IMR-90 (cell line): ENCODE measurements at regions not wholly inside any gene's neighbourhood (a gene's known extent, or its start where the extent isn't known, plus 50 kb on each side); places are given as distances from the start of the nearest gene placed in this dataset.

Experiments used
- ATAC-seq: fragments of 200-7000 bp; cut with Tn5 transposase; 2 replicates; pipeline ENCODE4 v1.9.1; 2020; ENCODE audit warnings: low read depth, mild to moderate bottlenecking, moderate library complexity
- BruUV-seq: library from RNA; stranded (reverse); fragments of 400-500 nt; replicated peaks from 2 replicates; lab custom pipeline; 2021; lab: Mats Ljungman, UMichigan
- CTCF ChIA-PET: fragments of 300-600 bp; formaldehyde crosslinking; extraction: SDS; loops from one replicate; lab custom pipeline; 2021; ENCODE audit warnings: antibody characterized with exemption; lab: Yijun Ruan, JAX
- POLR2A ChIA-PET: fragments of 300-600 bp; sonication (Branson Sonifier 250); formaldehyde crosslinking; loops from one replicate; lab custom pipeline; 2022; ENCODE audit warnings: antibody characterized with exemption; ENCODE audit not compliant: unreplicated experiment; lab: Charles Lee
- DNase-seq: peaks from one replicate; pipeline ENCODE4 v3.0.0; 2013
- H2AFZ ChIP-seq: replicated peaks from 2 replicates; pipeline ENCODE3; 2013; ENCODE audit warnings: low read length, mild to moderate bottlenecking; ENCODE audit not compliant: poor library complexity
- H2AK5ac ChIP-seq: 2 replicates; pipeline ENCODE4 v1.6.1; 2013; ENCODE audit warnings: low read depth, low read length, inconsistent platforms
- H2AK9ac ChIP-seq: replicated peaks from 2 replicates; pipeline ENCODE3; 2013; ENCODE audit warnings: mild to moderate bottlenecking, low read depth, low read length, moderate library complexity; ENCODE audit not compliant: poor library complexity
- H2BK120ac ChIP-seq: 2 replicates; pipeline ENCODE4 v1.6.1; 2013; ENCODE audit warnings: low read depth, low read length, inconsistent platforms
- H2BK15ac ChIP-seq: 3 replicates; pipeline ENCODE4 v1.6.1; 2013; ENCODE audit warnings: low read depth, low read length, inconsistent platforms
- H2BK20ac ChIP-seq: 2 replicates; pipeline ENCODE4 v1.6.1; 2013; ENCODE audit warnings: low read depth, mild to moderate bottlenecking, inconsistent platforms, low read length, moderate library complexity
- H2BK5ac ChIP-seq: 2 replicates; pipeline ENCODE4 v1.6.1; 2013; ENCODE audit warnings: mild to moderate bottlenecking, low read depth, low read length, inconsistent platforms; ENCODE audit not compliant: poor library complexity, severe bottlenecking
- H3K14ac ChIP-seq: replicated peaks from 2 replicates; pipeline ENCODE4 v1.6.1; 2013; ENCODE audit warnings: low read depth, low read length, inconsistent platforms
- H3K18ac ChIP-seq: 2 replicates; pipeline ENCODE4 v1.6.1; 2013; ENCODE audit warnings: low read depth, low read length, control low read depth
- H3K23ac ChIP-seq: 2 replicates; pipeline ENCODE4 v1.6.1; 2013; ENCODE audit warnings: low read depth, low read length, inconsistent platforms
- H3K27ac ChIP-seq: 2 replicates; pipeline ENCODE4 v1.5.1; 2013; ENCODE audit warnings: mild to moderate bottlenecking, control low read depth, low read length; ENCODE audit not compliant: insufficient read depth
- H3K27me3 ChIP-seq: 2 replicates; pipeline ENCODE4 v1.6.1; 2013; ENCODE audit warnings: low read length; ENCODE audit not compliant: control insufficient read depth, insufficient read depth
- H3K36me3 ChIP-seq: 2 replicates; pipeline ENCODE4 v1.6.1; 2013; ENCODE audit warnings: low read length, mixed read lengths; ENCODE audit not compliant: control insufficient read depth, insufficient read depth
- H3K4ac ChIP-seq: 2 replicates; pipeline ENCODE4 v1.6.1; 2013; ENCODE audit warnings: low read depth, low read length, inconsistent platforms
- H3K4me1 ChIP-seq: 2 replicates; pipeline ENCODE4 v1.6.1; 2013; ENCODE audit warnings: low read length, mixed read lengths; ENCODE audit not compliant: control insufficient read depth, insufficient read depth
- H3K4me2 ChIP-seq: 2 replicates; pipeline ENCODE4 v1.6.1; 2013; ENCODE audit warnings: low read depth, mild to moderate bottlenecking, control low read depth, low read length, moderate library complexity
- H3K4me3 ChIP-seq: 2 replicates; pipeline ENCODE4 v1.5.1; 2013; ENCODE audit warnings: low read depth, mild to moderate bottlenecking, control low read depth, low read length, moderate library complexity; ENCODE audit not compliant: insufficient read depth
- H3K56ac ChIP-seq: 2 replicates; pipeline ENCODE4 v1.6.1; 2013; ENCODE audit warnings: low read length, inconsistent platforms; ENCODE audit not compliant: insufficient read depth; ENCODE audit errors: extremely low read depth
- H3K79me1 ChIP-seq, 2 experiments: 2 replicates each; pipeline ENCODE4 v1.6.1; 2013; ENCODE audit warnings: low read length in 2 of 2, inconsistent platforms in 1 of 2, low read depth in 1 of 2
- H3K9ac ChIP-seq: 2 replicates; pipeline ENCODE4 v1.6.1; 2013; ENCODE audit warnings: low read depth, low read length, control low read depth
- H3K9me1 ChIP-seq: 2 replicates; pipeline ENCODE4 v1.6.1; 2013; ENCODE audit warnings: low read length, inconsistent platforms; ENCODE audit not compliant: insufficient read depth
- H3K9me3 ChIP-seq: 2 replicates; pipeline ENCODE4 v1.6.1; 2013; ENCODE audit warnings: low read length; ENCODE audit not compliant: control insufficient read depth, insufficient read depth
- H4K20me1 ChIP-seq: 2 replicates; pipeline ENCODE4 v1.6.1; 2013; ENCODE audit warnings: low read length, inconsistent platforms; ENCODE audit not compliant: insufficient read depth
- H4K5ac ChIP-seq: 2 replicates; pipeline ENCODE4 v1.6.1; 2013; ENCODE audit warnings: mild to moderate bottlenecking, low read depth, low read length, control low read depth
- H4K8ac ChIP-seq, 2 experiments: 2 replicates each; pipeline ENCODE4 v1.6.1; 2013; ENCODE audit warnings: low read depth in 2 of 2, low read length in 2 of 2, control low read depth in 1 of 2, inconsistent platforms in 1 of 2
- H4K91ac ChIP-seq: 2 replicates; pipeline ENCODE4 v1.6.1; 2013; ENCODE audit warnings: low read depth, low read length, inconsistent platforms; ENCODE audit not compliant: insufficient read depth
- CHD1 ChIP-seq: IDR thresholded peaks from 2 replicates; pipeline ENCODE4 v1.6.1; 2012; ENCODE audit warnings: low read depth, low read length, improper control_type of control experiment
- ELK1 ChIP-seq: fragments of 150-350 bp; IDR thresholded peaks from 2 replicates; pipeline ENCODE4 v1.6.1; 2016; ENCODE audit warnings: low read depth, mild to moderate bottlenecking, low read length, moderate library complexity, borderline replicate concordance
- POLR2A ChIP-seq: IDR thresholded peaks from 2 replicates; pipeline ENCODE4 v1.6.1; 2012; ENCODE audit warnings: mild to moderate bottlenecking, low read depth, low read length
- RAD21 ChIP-seq: IDR thresholded peaks from 2 replicates; pipeline ENCODE4 v1.6.1; 2012; ENCODE audit warnings: low read length, improper control_type of control experiment
- WGBS, 2 experiments: methylation state at CpG; one replicate each; pipeline versions ENCODE4 v1.1.5 to v1.1.7; 2013; ENCODE audit warnings: missing lambda C conversion rate in 2 of 2; ENCODE audit not compliant: insufficient read length in 1 of 2; ENCODE audit errors: extremely low coverage in 2 of 2; 5-methylcytosine and 5-hydroxymethylcytosine counted together
- dilution Hi-C: fragments of 300-500 bp; cut with HindIII; formaldehyde crosslinking; loops from one replicate; pipeline ENCODE4 v1.14.3; 2018; ENCODE audit warnings: low sequenced_read_pairs; ENCODE audit not compliant: unreplicated experiment
- in situ Hi-C: fragments of 300-500 bp; cut with MboI; formaldehyde crosslinking; loops from 3 replicates; pipeline ENCODE4 v1.14.3; 2019; ENCODE audit warnings: low sequenced_read_pairs, inconsistent platforms, mixed read lengths
- intact Hi-C: fragments of 100-400 bp; cut with micrococcal nuclease; formaldehyde crosslinking; loops from 2 replicates; pipeline ENCODE4 v1.10.0; 2022
- TF ChIP-seq, protein P1 (sequence below): conservative IDR thresholded peaks from 2 replicates; pipeline ENCODE4 v1.5.1; 2012; ENCODE audit warnings: mild to moderate bottlenecking, low read depth, low read length, improper control_type of control experiment

DNA sequence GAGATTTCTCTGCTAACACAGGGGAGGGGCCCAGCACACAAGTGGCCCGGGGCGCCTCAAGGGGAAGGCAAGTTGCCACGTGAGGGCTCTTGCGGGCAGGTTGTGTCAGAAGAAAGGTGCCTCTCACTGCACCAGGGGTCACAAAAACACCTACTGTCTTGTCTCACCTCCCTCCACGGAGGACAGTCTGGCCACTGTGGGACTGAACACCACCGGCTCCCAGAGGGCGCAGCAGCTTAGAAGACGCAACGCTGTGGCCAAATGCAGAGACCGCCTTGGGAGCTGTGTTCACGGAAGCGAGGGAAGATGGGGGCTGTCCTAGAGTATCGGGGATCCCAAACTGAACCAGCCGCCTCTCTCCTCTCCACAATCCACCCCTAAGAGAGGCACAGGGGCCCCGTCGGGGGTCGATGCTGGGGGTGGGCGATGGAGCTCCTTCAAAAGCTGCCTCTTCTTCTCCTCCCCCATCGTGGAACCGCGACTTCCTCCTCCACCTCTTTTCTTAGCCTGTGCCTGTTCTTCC is 177.5 kb downstream of the FOXO1 start:
- Histone ChIP-seq H4K8ac (no peak overlapping the region), H3K23ac (no peak overlapping the region), H4K5ac (no peak overlapping the region), H3K27ac (no peak overlapping the region), H3K9me1 (no peaks in the 10 kb centered on the region), H4K20me1 (no peaks in the 10 kb centered on the region), H3K9me3 (no peaks in the 10 kb centered on the region), H3K4me3 (no peak overlapping the region), H2BK120ac (no peak overlapping the region), H3K9ac (no peak overlapping the region), H2BK15ac (no peak overlapping the region), H3K4me1 (no peaks in the 10 kb centered on the region), H3K14ac (no peak overlapping the region), H3K79me1 (no peaks in the 10 kb centered on the region), H2AK5ac (no peak overlapping the region), H3K18ac (no peak overlapping the region), H4K91ac (no peak overlapping the region), H2BK20ac (no peak overlapping the region), H2BK5ac (no peak overlapping the region), H2AK9ac (no peak overlapping the region), H3K4me2 (no peak overlapping the region), H3K56ac (no peak overlapping the region), H3K36me3 (no peaks in the 10 kb centered on the region), H3K27me3 (no peaks in the 10 kb centered on the region; the same call in none of the 2 replicates), H3K4ac (no peak overlapping the region), H2AFZ (peak overlapping the region; percentile 21)
- ATAC-seq, result no peak
- POLR2A ChIA-PET, result no interaction called here
- dilution Hi-C loops, result no loop called here
- WGBS, 2 experiments, result 72% methylated on average over 3 of the region's 21 CpGs; no CpG with 5 or more reads in 1 of the 2 experiments
- BruUV-seq, result no TSS peak
- intact Hi-C loops, result no loop called here
- in situ Hi-C loops, result no loop called here
- CTCF ChIA-PET, result no interaction called here
- no peak for DNase-seq
- TF ChIP-seq CHD1 (no peak), ELK1 (no peak), RAD21 (no peak), POLR2A (no peak)
- TF ChIP-seq, protein P1, sequence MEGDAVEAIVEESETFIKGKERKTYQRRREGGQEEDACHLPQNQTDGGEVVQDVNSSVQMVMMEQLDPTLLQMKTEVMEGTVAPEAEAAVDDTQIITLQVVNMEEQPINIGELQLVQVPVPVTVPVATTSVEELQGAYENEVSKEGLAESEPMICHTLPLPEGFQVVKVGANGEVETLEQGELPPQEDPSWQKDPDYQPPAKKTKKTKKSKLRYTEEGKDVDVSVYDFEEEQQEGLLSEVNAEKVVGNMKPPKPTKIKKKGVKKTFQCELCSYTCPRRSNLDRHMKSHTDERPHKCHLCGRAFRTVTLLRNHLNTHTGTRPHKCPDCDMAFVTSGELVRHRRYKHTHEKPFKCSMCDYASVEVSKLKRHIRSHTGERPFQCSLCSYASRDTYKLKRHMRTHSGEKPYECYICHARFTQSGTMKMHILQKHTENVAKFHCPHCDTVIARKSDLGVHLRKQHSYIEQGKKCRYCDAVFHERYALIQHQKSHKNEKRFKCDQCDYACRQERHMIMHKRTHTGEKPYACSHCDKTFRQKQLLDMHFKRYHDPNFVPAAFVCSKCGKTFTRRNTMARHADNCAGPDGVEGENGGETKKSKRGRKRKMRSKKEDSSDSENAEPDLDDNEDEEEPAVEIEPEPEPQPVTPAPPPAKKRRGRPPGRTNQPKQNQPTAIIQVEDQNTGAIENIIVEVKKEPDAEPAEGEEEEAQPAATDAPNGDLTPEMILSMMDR, result no peak
